ENCODE measurements at regions not wholly inside any gene's neighbourhood (a gene's known extent, or its start where the extent isn't known, plus 50 kb on each side); places are given as distances from the start of the nearest gene placed in this dataset.

GRCh38 chr15:53829923-53830459, 70.5 kb upstream of the WDR72 start:
- TF ChIP-seq CTCF (IDR thresholded peaks at IDR 0.05) (no peak), POLR2A (IDR thresholded peaks at IDR 0.05) (no peak)

All from testis (tissue), 2 donors.